Mesenchymal stem cell (in vitro differentiated cells and primary cell): ENCODE measurements at regions not wholly inside any gene's neighbourhood (a gene's known extent, or its start where the extent isn't known, plus 50 kb on each side); places are given as distances from the start of the nearest gene placed in this dataset.

Source experiments
- DNase-seq: peaks from one replicate; pipeline ENCODE4 v3.0.0-alpha.2; 2013
- H2AFZ ChIP-seq: one replicate; pipeline ENCODE4 v1.6.1; 2013; ENCODE audit warnings: low read depth, mild to moderate bottlenecking, control low read depth, inconsistent platforms, low read length, moderate library complexity
- H2AK5ac ChIP-seq: 2 replicates; pipeline ENCODE4 v1.6.1; 2013; ENCODE audit warnings: low read length, moderate library complexity, mild to moderate bottlenecking, inconsistent platforms; ENCODE audit not compliant: severe bottlenecking
- H2BK120ac ChIP-seq: one replicate; pipeline ENCODE4 v1.6.1; 2013; ENCODE audit warnings: low read depth, mild to moderate bottlenecking, inconsistent platforms, low read length, moderate library complexity
- H2BK12ac ChIP-seq, 2 experiments: one replicate each; pipeline ENCODE4 v1.6.1; 2013; ENCODE audit warnings: inconsistent platforms in 2 of 2, low read length in 2 of 2, mild to moderate bottlenecking in 2 of 2, moderate library complexity in 2 of 2, control low read depth in 1 of 2
- H2BK15ac ChIP-seq: one replicate; pipeline ENCODE4 v1.6.1; 2013; ENCODE audit warnings: mild to moderate bottlenecking, low read depth, inconsistent platforms; ENCODE audit not compliant: poor library complexity, severe bottlenecking
- H2BK5ac ChIP-seq: 2 replicates; pipeline ENCODE4 v1.6.1; 2013; ENCODE audit warnings: low read depth, mild to moderate bottlenecking, low read length, control low read depth, inconsistent platforms; ENCODE audit not compliant: poor library complexity, severe bottlenecking
- H3K14ac ChIP-seq, 2 experiments: one replicate each; pipeline ENCODE4 v1.6.1; 2013; ENCODE audit warnings: inconsistent platforms in 2 of 2, low read length in 2 of 2, control low read depth in 1 of 2, mild to moderate bottlenecking in 1 of 2, moderate library complexity in 1 of 2
- H3K18ac ChIP-seq, 2 experiments: one replicate each; pipeline ENCODE4 v1.6.1; 2013; ENCODE audit warnings: inconsistent platforms in 2 of 2, low read length in 2 of 2, control low read depth in 1 of 2, low read depth in 1 of 2, mild to moderate bottlenecking in 1 of 2
- H3K23ac ChIP-seq, 2 experiments: one replicate each; pipeline ENCODE4 v1.6.1; 2013; ENCODE audit warnings: inconsistent platforms in 2 of 2, low read length in 2 of 2, mild to moderate bottlenecking in 2 of 2, moderate library complexity in 2 of 2, control low read depth in 1 of 2
- H3K27ac ChIP-seq: 2 replicates; pipeline ENCODE4 v1.5.1; 2013; ENCODE audit warnings: mild to moderate bottlenecking, moderate library complexity, low read length, control low read depth, inconsistent platforms; ENCODE audit not compliant: poor library complexity, severe bottlenecking
- H3K27me3 ChIP-seq, 2 experiments: 2 replicates each; pipeline versions ENCODE4 v1.6.1 to v1.7.0; 2013; ENCODE audit warnings: low read length in 2 of 2, mild to moderate bottlenecking in 2 of 2, moderate library complexity in 2 of 2, control low read depth in 1 of 2, inconsistent platforms in 1 of 2; ENCODE audit not compliant: control insufficient read depth in 1 of 2, insufficient read depth in 1 of 2
- H3K36me3 ChIP-seq, 2 experiments: 2 replicates each; pipeline versions ENCODE4 v1.6.1 to v1.7.0; 2013; ENCODE audit warnings: low read length in 2 of 2, control low read depth in 1 of 2, inconsistent platforms in 1 of 2, low read depth in 1 of 2, mild to moderate bottlenecking in 1 of 2; ENCODE audit not compliant: insufficient read depth in 2 of 2, control insufficient read depth in 1 of 2
- H3K4ac ChIP-seq, 2 experiments: one replicate each; pipeline ENCODE4 v1.6.1; 2013; ENCODE audit warnings: inconsistent platforms in 2 of 2, low read length in 2 of 2, mild to moderate bottlenecking in 2 of 2, moderate library complexity in 2 of 2, control low read depth in 1 of 2, low read depth in 1 of 2
- H3K4me1 ChIP-seq: 2 replicates; pipeline ENCODE4 v1.6.1; 2013; ENCODE audit warnings: low read depth, low read length, control low read depth; ENCODE audit not compliant: control insufficient read depth, insufficient read depth
- H3K4me2 ChIP-seq: 2 replicates; pipeline ENCODE4 v1.6.1; 2013; ENCODE audit warnings: low read length, mild to moderate bottlenecking, inconsistent platforms; ENCODE audit not compliant: poor library complexity, severe bottlenecking
- H3K4me3 ChIP-seq, 2 experiments: 2 replicates each; pipeline versions ENCODE4 v1.5.1 to v1.7.0; 2013; ENCODE audit warnings: low read length in 2 of 2, mild to moderate bottlenecking in 2 of 2, control low read depth in 1 of 2, low read depth in 1 of 2; ENCODE audit not compliant: insufficient read depth in 1 of 2
- H3K79me1 ChIP-seq: replicated peaks from 2 replicates; pipeline ENCODE4 v1.6.1; 2013; ENCODE audit warnings: mild to moderate bottlenecking, control low read depth, low read length, inconsistent platforms; ENCODE audit not compliant: poor library complexity, severe bottlenecking
- H3K9ac ChIP-seq: 2 replicates; pipeline ENCODE4 v1.7.0; 2013; ENCODE audit warnings: mild to moderate bottlenecking, low read length, moderate library complexity
- H3K9me3 ChIP-seq: 2 replicates; pipeline ENCODE4 v1.7.0; 2013; ENCODE audit warnings: mild to moderate bottlenecking, low read length; ENCODE audit not compliant: control insufficient read depth
- H4K8ac ChIP-seq: one replicate; pipeline ENCODE4 v1.6.1; 2013; ENCODE audit warnings: inconsistent platforms, mild to moderate bottlenecking, low read length, moderate library complexity
- H4K91ac ChIP-seq: one replicate; pipeline ENCODE4 v1.6.1; 2013; ENCODE audit warnings: mild to moderate bottlenecking, low read length, inconsistent platforms
- WGBS: methylation state at CpG from one replicate; pipeline ENCODE4 v1.1.7; 2013; ENCODE audit warnings: mixed read lengths; 5-methylcytosine and 5-hydroxymethylcytosine counted together

- Histone ChIP-seq H4K8ac (no peak overlapping the region), H2AK5ac (no peak overlapping the region), H3K4me1 (no peaks in the 10 kb centered on the region), H3K36me3 (no peaks in the 10 kb centered on the region), H3K9me3 (peaks cover 5% of the 10 kb centered on the region), H3K4me3 (no peak overlapping the region), H2BK5ac (no peak overlapping the region), H3K4me2 (no peak overlapping the region), H3K14ac (no peak overlapping the region), H3K79me1 (no peaks in the 10 kb centered on the region), H3K23ac (no peak overlapping the region), H2BK12ac (no peak overlapping the region), H3K18ac (no peak overlapping the region), H2AFZ (no peak overlapping the region), H4K91ac (no peak overlapping the region), H2BK15ac (no peak overlapping the region), H3K27ac (no peak overlapping the region), H3K4ac (no peak overlapping the region), H3K27me3 (no peaks in the 10 kb centered on the region), H3K9ac (no peak overlapping the region), H2BK120ac (no peak overlapping the region)
- DNase-seq, result no peak
- WGBS, result 100% methylated on average over 1 of the region's 2 CpGs
Observed at GRCh38 chr16:72680732-72681131, 367.2 kb downstream of the ZFHX3 start.

DNA sequence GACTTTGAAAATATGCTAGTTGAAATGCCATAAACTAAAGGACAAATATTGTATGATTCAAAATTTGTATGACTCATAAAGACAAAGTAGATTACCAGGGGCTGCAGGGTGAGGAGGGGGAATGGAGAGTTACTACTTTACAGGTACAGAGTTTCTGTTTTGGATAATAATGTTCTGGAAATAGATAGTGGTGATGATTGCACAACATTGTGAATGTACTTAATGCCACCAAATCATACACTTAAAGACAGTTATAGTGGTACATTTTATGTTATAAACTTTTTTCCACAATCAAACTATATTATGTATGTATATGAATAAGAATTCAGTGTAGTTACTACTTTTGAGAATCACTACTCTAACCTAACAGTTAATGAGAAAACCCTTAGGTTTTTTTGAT, 368.1 kb downstream of the ZFHX3 start:
- no peaks in the 10 kb centered on the region for H3K36me3 ChIP-seq
- no peaks in the 10 kb centered on the region for H3K4me1 ChIP-seq
- H3K27me3 ChIP-seq, result no peaks in the 10 kb centered on the region
- H3K4me3 ChIP-seq, result no peak overlapping the region
- H2BK5ac ChIP-seq, result no peak overlapping the region
- H3K4ac ChIP-seq, result no peak overlapping the region
- no peak overlapping the region for H4K8ac ChIP-seq
- no peak for DNase-seq
- H2AFZ ChIP-seq, result no peak overlapping the region
- H3K9ac ChIP-seq, result no peak overlapping the region
- H3K23ac ChIP-seq, result no peak overlapping the region
- no peak overlapping the region for H3K4me2 ChIP-seq
- no peak overlapping the region for H3K18ac ChIP-seq
- H3K9me3 ChIP-seq, result peaks cover 7% of the 10 kb centered on the region
- no peaks in the 10 kb centered on the region for H3K79me1 ChIP-seq
- H2BK120ac ChIP-seq, result no peak overlapping the region
- no peak overlapping the region for H2BK15ac ChIP-seq
- no peak overlapping the region for H4K91ac ChIP-seq
- H3K14ac ChIP-seq, result no peak overlapping the region
- H2AK5ac ChIP-seq, result no peak overlapping the region
- H2BK12ac ChIP-seq, result no peak overlapping the region
- H3K27ac ChIP-seq, result no peak overlapping the region

GRCh38 chr16:72677662-72678447, 370.1 kb downstream of the ZFHX3 start:
- no peaks in the 10 kb centered on the region for H3K36me3 ChIP-seq
- no peak overlapping the region for H3K27ac ChIP-seq
- H4K91ac ChIP-seq, result no peak overlapping the region
- no peak overlapping the region for H2BK120ac ChIP-seq
- H3K9me3 ChIP-seq, result peaks cover 22% of the 10 kb centered on the region
- no peak overlapping the region for H4K8ac ChIP-seq
- H2BK15ac ChIP-seq, result no peak overlapping the region
- no peak overlapping the region for H3K4ac ChIP-seq
- WGBS, result 60% methylated on average over 1 of the region's 2 CpGs
- no peak overlapping the region for H3K23ac ChIP-seq
- DNase-seq, result peak; percentile 64
- H3K4me3 ChIP-seq, result no peak overlapping the region
- no peak overlapping the region for H3K18ac ChIP-seq
- H3K79me1 ChIP-seq, result no peaks in the 10 kb centered on the region
- H2AFZ ChIP-seq, result no peak overlapping the region
- no peak overlapping the region for H3K4me2 ChIP-seq
- H2BK12ac ChIP-seq, result no peak overlapping the region
- no peak overlapping the region for H3K9ac ChIP-seq
- H2AK5ac ChIP-seq, result no peak overlapping the region
- no peaks in the 10 kb centered on the region for H3K4me1 ChIP-seq
- no peak overlapping the region for H3K14ac ChIP-seq
- H2BK5ac ChIP-seq, result no peak overlapping the region
- no peaks in the 10 kb centered on the region for H3K27me3 ChIP-seq

GRCh38 chr16:72673118-72673517, 374.8 kb downstream of the ZFHX3 start:
- no CpG with 5 or more reads among the region's 1 CpG for WGBS
- Histone ChIP-seq H3K27ac (no peak overlapping the region), H2AK5ac (no peak overlapping the region), H3K27me3 (no peaks in the 10 kb centered on the region), H2BK15ac (no peak overlapping the region), H2AFZ (no peak overlapping the region), H3K4ac (no peak overlapping the region), H3K36me3 (no peaks in the 10 kb centered on the region), H2BK12ac (no peak overlapping the region), H2BK120ac (no peak overlapping the region), H3K4me2 (no peak overlapping the region), H3K4me1 (no peaks in the 10 kb centered on the region), H3K14ac (no peak overlapping the region), H3K23ac (no peak overlapping the region), H3K18ac (no peak overlapping the region), H3K9me3 (peaks cover 48% of the 10 kb centered on the region), H2BK5ac (no peak overlapping the region), H3K4me3 (no peak overlapping the region), H3K9ac (no peak overlapping the region), H4K91ac (no peak overlapping the region), H3K79me1 (no peaks in the 10 kb centered on the region), H4K8ac (no peak overlapping the region)
- peak; percentile 18 for DNase-seq
